ENCODE measurements at regions not wholly inside any gene's neighbourhood (a gene's known extent, or its start where the extent isn't known, plus 50 kb on each side); places are given as distances from the start of the nearest gene placed in this dataset.
A peak's percentile ranks its signal among the peaks of the same experiment; 100 is the strongest.

DNA sequence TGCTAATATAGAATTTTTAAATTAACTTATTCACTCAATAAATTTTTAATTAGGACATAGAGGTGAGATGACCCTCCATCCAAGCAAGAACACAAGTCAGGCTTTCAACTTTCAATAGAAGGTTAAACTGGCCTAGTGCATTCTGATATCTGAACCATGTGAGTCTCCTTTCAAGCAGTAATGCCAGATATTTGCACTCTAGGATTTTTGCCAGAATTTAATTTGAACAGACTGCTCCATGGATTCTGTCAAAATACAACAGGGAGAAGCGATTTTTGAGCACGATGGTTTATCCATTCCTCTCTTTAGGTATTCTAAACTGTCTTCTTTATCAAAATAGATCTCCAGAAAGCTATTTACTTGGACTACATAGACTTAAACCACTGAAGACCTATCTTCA is 72.0 kb upstream of the DCLK2 start:
- H3K27ac Mint-ChIP-seq (ENCODE audit: unreplicated experiment), result no peak overlapping the region
- no peak overlapping the region for H3K4me3 Mint-ChIP-seq (ENCODE audit: unreplicated experiment)
- no peaks in the 10 kb centered on the region for H3K9me3 Mint-ChIP-seq (ENCODE audit: unreplicated experiment)
- H3K36me3 Mint-ChIP-seq (ENCODE audit: unreplicated experiment), result no peaks in the 10 kb centered on the region
- TF ChIP-seq, protein P1, sequence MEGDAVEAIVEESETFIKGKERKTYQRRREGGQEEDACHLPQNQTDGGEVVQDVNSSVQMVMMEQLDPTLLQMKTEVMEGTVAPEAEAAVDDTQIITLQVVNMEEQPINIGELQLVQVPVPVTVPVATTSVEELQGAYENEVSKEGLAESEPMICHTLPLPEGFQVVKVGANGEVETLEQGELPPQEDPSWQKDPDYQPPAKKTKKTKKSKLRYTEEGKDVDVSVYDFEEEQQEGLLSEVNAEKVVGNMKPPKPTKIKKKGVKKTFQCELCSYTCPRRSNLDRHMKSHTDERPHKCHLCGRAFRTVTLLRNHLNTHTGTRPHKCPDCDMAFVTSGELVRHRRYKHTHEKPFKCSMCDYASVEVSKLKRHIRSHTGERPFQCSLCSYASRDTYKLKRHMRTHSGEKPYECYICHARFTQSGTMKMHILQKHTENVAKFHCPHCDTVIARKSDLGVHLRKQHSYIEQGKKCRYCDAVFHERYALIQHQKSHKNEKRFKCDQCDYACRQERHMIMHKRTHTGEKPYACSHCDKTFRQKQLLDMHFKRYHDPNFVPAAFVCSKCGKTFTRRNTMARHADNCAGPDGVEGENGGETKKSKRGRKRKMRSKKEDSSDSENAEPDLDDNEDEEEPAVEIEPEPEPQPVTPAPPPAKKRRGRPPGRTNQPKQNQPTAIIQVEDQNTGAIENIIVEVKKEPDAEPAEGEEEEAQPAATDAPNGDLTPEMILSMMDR (IDR thresholded peaks at IDR 0.05), result no peak
- peaks cover 20% of the 10 kb centered on the region for H3K4me1 Mint-ChIP-seq (ENCODE audit: unreplicated experiment)
- no peaks in the 10 kb centered on the region for H3K27me3 Mint-ChIP-seq (ENCODE audit: unreplicated experiment)
- no peak for DNase-seq (ENCODE audit: extremely low spot score, unreplicated experiment)

DNA sequence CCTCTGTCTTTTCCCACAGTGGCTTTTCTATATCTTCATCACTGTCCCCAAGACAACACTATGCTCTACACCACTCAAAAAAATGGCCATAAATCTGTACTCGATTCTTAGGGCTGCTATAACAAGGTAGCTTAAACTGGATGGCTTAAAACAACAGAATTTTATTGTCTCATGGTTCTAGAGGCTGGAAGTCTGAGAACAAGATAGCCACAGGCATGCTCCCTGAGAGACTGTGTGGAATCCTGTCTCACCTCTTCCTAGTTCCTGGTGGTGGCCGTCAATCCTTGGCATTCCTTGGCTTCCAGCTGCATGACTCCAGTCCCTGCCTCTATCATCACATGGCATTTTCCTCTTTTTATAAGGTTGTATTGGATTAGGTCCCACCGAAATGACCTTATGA is 70.7 kb upstream of the DCLK2 start:
- no peaks in the 10 kb centered on the region for H3K36me3 Mint-ChIP-seq (ENCODE audit: unreplicated experiment)
- no peak overlapping the region for H3K4me3 Mint-ChIP-seq (ENCODE audit: unreplicated experiment)
- H3K9me3 Mint-ChIP-seq (ENCODE audit: unreplicated experiment), result no peaks in the 10 kb centered on the region
- H3K27me3 Mint-ChIP-seq (ENCODE audit: unreplicated experiment), result no peaks in the 10 kb centered on the region
- peaks cover 13% of the 10 kb centered on the region for H3K4me1 Mint-ChIP-seq (ENCODE audit: unreplicated experiment)
- no peak for DNase-seq (ENCODE audit: extremely low spot score, unreplicated experiment)
- no peak overlapping the region for H3K27ac Mint-ChIP-seq (ENCODE audit: unreplicated experiment)
- TF ChIP-seq, protein P1 (IDR thresholded peaks at IDR 0.05), result no peak

DNA sequence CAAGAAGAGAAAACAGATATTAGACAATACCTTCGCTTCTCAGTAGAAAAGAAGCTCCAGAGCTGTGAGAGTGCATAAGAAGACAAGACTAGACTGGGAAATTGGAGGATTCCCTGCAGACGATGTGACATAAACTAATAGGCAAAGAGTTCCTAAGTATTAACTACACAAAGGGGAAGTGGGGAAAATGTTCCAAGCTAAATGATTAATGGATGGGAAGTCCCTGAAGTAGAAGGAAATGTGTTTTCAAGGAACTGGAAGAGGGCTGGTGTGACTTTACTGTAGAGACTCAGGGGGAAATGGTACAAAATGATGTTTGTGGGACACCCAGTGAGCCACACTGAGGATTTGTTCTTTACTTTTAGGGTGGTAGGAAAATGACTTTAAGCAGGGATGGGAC is 69.7 kb upstream of the DCLK2 start:
- peaks cover 6% of the 10 kb centered on the region for H3K4me1 Mint-ChIP-seq (ENCODE audit: unreplicated experiment)
- no peak for DNase-seq (ENCODE audit: extremely low spot score, unreplicated experiment)
- H3K4me3 Mint-ChIP-seq (ENCODE audit: unreplicated experiment), result no peak overlapping the region
- H3K36me3 Mint-ChIP-seq (ENCODE audit: unreplicated experiment), result no peaks in the 10 kb centered on the region
- no peak overlapping the region for H3K27ac Mint-ChIP-seq (ENCODE audit: unreplicated experiment)
- no peaks in the 10 kb centered on the region for H3K9me3 Mint-ChIP-seq (ENCODE audit: unreplicated experiment)
- no peaks in the 10 kb centered on the region for H3K27me3 Mint-ChIP-seq (ENCODE audit: unreplicated experiment)
- TF ChIP-seq, protein P1 (IDR thresholded peaks at IDR 0.05), result no peak

DNA sequence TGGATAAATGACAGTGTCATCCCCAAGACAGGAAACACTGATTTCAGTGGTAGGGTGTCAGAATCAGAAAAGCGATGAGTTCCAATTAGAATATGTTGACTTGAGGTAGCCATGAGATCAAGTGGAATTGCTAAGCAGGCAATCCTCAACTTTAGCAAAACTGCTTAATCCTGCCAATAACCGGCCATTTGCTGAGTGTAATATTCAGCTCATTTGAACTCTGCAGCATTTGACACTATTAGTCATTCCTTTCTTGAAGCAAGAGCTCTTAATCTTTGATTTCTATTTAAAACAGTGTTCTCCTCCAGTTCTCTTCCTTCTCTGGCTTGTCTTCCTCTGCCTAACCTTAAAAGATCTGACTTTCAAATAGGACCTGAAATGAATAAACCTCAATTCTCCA is 68.7 kb upstream of the DCLK2 start:
- no peak for DNase-seq (ENCODE audit: extremely low spot score, unreplicated experiment)
- no peaks in the 10 kb centered on the region for H3K27me3 Mint-ChIP-seq (ENCODE audit: unreplicated experiment)
- H3K4me1 Mint-ChIP-seq (ENCODE audit: unreplicated experiment), result peaks cover 9% of the 10 kb centered on the region
- no peak overlapping the region for H3K27ac Mint-ChIP-seq (ENCODE audit: unreplicated experiment)
- no peaks in the 10 kb centered on the region for H3K9me3 Mint-ChIP-seq (ENCODE audit: unreplicated experiment)
- no peaks in the 10 kb centered on the region for H3K36me3 Mint-ChIP-seq (ENCODE audit: unreplicated experiment)
- TF ChIP-seq, protein P1 (IDR thresholded peaks at IDR 0.05), result no peak
- H3K4me3 Mint-ChIP-seq (ENCODE audit: unreplicated experiment), result no peak overlapping the region

DNA sequence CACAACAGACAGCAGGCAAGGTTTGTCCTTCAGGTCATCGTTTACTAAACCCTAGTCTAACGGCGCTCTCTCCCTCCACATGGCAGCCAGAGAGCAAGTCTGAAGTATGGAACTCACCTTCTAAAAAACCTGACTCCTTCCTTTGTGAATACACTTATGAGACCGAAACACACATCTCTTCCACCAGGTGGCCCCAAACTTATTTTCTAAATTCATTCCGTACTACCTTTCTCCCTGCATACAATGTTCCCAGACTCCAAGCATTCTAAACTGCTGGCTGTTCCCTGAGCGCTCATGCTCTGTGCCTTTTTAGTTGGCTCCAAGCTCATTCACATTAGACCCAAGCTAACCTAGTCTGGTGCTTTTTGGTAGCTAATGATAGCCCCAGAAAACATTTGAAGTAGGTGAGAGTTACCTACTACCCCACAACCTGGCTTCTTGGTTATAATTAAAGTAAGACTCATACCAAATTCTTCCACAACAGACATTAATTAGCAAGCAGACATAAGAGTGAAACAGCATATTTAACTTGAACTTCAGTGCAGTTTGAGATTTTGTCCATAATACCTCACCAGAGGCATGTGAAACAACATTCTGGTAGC is 67.6 kb upstream of the DCLK2 start:
- Mint-ChIP-seq H3K4me1 (ENCODE audit: unreplicated experiment) (peaks cover 9% of the 10 kb centered on the region), H3K27ac (ENCODE audit: unreplicated experiment) (no peak overlapping the region), H3K36me3 (ENCODE audit: unreplicated experiment) (no peaks in the 10 kb centered on the region), H3K9me3 (ENCODE audit: unreplicated experiment) (no peaks in the 10 kb centered on the region), H3K4me3 (ENCODE audit: unreplicated experiment) (no peak overlapping the region), H3K27me3 (ENCODE audit: unreplicated experiment) (no peaks in the 10 kb centered on the region)
- DNase-seq (ENCODE audit: extremely low spot score, unreplicated experiment), result no peak
- TF ChIP-seq, protein P1 (IDR thresholded peaks at IDR 0.05), result peak; percentile 73
